HepG2 (cell line): ENCODE measurements at regions not wholly inside any gene's neighbourhood (a gene's known extent, or its start where the extent isn't known, plus 50 kb on each side); places are given as distances from the start of the nearest gene placed in this dataset.

Experiments used
- ETS1 ChIP-seq: sonication (generic); formaldehyde crosslinking; IDR thresholded peaks from 2 replicates; pipeline ENCODE4 v1.4.0; 2020; ENCODE audit warnings: missing genetic modification reagents
- HOXA3 ChIP-seq: sonication (generic); formaldehyde crosslinking; IDR thresholded peaks from 2 replicates; pipeline ENCODE4 v1.5.0; 2020; ENCODE audit warnings: missing genetic modification reagents
- POLR2A ChIP-seq, 2 experiments: IDR thresholded peaks; 2 replicates each; pipeline ENCODE4 v1.6.1; 2011; ENCODE audit warnings: low read depth in 2 of 2, low read length in 2 of 2, mild to moderate bottlenecking in 1 of 2, moderate library complexity in 1 of 2; ENCODE audit not compliant: insufficient read depth in 1 of 2
- ZNF18 ChIP-seq: sonication (generic); formaldehyde crosslinking; IDR thresholded peaks from 2 replicates; pipeline ENCODE4 v1.8.0; 2022; ENCODE audit warnings: mild to moderate bottlenecking, missing genetic modification reagents; ENCODE audit not compliant: insufficient replicate concordance
- ZNF276 ChIP-seq: sonication (generic); formaldehyde crosslinking; IDR thresholded peaks from 2 replicates; pipeline ENCODE4 v1.4.0; 2020; ENCODE audit warnings: mild to moderate bottlenecking, low read depth, missing genetic modification reagents

GRCh38 chr9:1539216-1539615 is 475.9 kb upstream of the SMARCA2 start:
- TF ChIP-seq ZNF276 (CRISPR knock-in tag): no peak
- no peak for TF ChIP-seq POLR2A (IDR thresholded peaks at IDR 0.05; ENCODE audit: insufficient read depth in 1 of 2, low read depth in 2 of 2, low read length in 2 of 2)
- TF ChIP-seq ETS1 (CRISPR knock-in tag): no peak
- no peak for TF ChIP-seq HOXA3
- TF ChIP-seq ZNF18 (CRISPR knock-in tag): no peak
